ENCODE measurements at regions not wholly inside any gene's neighbourhood (a gene's known extent, or its start where the extent isn't known, plus 50 kb on each side); places are given as distances from the start of the nearest gene placed in this dataset.
"Not testable (repeated sequence)": the region's sequence is repeated elsewhere in the genome, so short reads cannot be mapped to it uniquely, and the experiment has no call there.

DNA sequence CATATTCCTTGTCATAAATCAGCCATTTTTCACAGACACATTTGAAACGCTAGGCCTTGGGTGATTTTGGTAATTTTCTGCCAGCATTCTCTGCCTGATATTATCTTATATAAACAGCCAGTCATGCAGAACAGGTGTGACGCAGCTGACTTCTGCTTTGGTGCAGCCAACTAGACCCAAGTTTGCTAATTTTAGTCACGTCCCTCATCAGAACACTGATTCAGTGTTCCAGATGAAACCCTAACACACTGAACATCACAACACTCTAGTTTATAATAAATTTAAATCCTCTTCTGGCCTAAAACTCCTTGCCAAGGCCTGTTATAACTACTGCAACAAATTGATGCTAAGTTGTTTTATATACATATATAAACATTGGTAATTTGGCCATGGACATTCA, 386.1 kb downstream of the SEC23A start:
- DNase-seq: peak; percentile 18 to 52 (median 39)

DNA sequence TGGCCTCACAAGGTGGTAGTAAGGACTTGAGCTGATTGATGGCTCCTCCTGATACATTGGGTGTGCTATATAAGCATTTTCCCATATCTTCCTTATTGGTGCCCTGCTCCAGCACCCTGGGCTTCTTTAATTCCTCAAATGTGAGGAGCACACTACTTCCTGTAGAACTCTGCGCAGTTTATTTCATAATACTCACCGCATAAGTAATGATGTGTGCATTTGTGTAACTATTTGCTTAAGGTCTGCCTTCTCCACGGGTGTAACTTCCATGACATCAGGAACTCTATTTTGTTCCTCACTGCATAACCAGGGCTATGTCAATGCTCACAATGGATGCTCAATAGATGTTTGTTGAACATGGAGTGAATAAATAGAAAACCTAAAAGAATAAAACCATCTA, 392.2 kb downstream of the SEC23A start:
- DNase-seq: no peak

DNA sequence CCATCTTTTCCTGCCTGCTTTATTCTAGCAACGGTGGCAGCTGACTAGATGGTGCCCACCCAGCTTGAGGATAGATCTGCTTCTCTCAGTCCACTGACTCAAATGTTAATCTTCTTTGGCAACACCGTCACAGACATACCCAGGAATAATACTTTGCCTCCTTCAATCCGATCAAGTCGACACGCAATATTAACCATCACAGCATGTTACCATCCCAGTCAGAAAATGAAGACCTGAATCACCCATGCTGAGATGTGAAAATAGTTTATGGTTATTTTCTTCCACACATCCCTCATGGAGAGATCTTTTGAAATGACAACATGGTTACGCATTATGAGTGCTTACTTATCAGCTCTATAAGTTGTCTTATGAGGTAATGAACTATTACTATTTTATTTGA, 392.8 kb downstream of the SEC23A start:
- no peak for DNase-seq

DNA sequence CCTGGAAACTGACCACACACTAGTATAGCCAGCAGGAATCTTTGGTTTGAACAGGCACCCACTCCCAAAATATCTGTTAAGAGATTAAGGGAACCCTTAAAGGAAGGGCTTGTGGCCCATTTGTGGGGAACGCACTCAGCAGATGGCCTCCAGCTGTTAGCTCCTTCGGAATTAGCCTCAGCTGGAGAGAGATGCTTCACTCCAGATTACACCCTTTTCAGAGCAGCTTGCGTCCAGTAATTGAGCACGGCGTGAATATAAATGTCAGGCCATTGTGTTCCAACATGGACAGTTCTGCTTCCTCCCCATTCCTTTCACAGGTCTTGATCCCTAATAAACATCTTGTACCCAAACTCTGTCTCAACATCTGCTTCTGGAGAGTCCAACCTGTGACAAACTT, 397.8 kb downstream of the SEC23A start:
- DNase-seq: no peak

DNA sequence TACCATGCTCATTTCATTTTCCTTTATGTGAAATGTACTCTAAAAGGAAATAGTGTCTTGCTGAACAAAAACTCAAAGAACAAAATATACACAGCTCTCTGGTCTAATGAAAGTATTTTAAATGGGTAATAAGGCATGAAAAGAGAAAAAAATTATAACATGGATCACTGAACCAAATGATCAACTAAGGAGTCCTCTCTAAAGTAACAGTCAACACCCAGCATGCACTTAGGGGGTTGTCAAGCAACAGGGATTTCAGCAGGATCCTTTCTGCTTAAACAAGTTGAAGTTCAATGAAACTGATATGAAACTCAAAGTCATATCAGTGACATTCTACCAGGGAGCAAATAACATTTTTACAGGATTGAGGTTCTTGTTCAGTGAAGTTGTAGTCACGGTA, 398.8 kb downstream of the SEC23A start:
- DNase-seq: no peak

DNA sequence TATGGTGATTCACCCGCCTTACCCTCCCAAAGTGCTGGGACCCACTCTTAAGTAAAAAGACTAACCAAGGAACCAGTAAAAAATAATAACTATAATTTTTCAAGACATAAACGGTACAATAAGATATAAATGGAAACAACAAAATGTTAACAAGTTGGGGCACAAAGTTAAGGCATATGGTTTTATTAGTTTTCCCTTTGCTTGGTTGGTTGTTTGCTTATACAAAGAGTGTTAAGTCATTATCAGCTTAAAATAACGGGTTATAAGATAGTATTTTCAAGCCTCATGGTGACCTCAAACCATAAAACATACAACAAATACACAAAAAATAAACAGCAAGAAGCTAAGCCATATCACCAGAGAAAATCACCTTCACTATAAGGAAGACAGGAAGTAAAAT, 406.1 kb downstream of the SEC23A start:
- DNase-seq: no peak

DNA sequence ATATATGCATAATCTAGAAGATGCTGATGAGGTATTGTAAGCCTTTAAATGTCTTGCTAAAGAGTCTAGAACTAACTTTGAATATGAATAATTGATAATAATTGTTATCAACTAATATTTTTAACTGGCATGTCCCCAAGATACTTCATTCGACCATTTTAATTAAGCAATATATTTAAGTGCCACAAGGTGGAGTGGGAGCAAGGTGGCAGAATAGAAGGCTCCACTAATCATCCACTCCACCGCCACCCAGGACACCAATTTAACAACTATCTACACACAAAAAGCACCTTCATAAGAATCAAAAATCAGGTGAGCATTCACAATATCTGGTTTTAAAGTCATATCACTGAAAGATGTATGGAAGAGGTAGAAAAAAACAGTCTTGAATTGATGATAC, 409.6 kb downstream of the SEC23A start:
- no peak for DNase-seq

DNA sequence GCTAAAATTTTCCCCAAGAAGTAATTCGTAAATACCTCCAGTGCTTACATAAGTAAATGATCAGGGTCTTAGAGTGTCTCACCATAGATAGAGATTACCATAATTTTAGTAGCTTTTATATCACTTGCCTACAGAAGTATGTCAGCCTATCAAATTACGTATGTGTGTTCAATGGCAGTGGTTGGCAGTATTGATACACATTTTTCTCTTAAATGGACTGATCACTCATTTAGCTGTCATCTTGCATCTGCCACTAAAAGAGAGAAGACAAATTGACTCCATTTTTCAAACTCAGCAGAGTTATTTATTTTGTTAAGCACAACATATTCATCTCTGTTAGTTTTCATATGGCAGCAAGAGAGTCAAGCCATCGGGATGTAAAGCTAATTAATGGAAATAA, 413.1 kb upstream of the CLEC14A start:
- no peak for DNase-seq

DNA sequence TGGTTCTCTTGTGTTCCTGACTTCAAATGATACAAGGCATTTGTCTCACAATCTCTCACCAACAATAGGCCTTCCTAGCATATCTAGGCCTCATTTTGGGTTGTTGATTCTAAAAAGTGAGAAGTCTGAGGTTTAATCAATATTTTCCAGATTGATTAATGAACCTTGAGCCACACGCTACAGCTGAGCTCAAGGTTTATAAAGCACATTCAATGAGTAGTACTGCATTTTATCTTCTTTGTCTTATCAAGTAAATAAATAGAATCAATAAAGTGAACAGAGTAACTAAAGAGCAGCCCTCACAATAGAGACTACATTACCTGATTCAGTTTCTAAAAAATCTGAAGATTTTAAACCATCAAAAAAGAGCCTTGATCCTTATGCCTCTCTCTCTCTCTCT, 407.5 kb upstream of the CLEC14A start:
- no peak for DNase-seq

DNA sequence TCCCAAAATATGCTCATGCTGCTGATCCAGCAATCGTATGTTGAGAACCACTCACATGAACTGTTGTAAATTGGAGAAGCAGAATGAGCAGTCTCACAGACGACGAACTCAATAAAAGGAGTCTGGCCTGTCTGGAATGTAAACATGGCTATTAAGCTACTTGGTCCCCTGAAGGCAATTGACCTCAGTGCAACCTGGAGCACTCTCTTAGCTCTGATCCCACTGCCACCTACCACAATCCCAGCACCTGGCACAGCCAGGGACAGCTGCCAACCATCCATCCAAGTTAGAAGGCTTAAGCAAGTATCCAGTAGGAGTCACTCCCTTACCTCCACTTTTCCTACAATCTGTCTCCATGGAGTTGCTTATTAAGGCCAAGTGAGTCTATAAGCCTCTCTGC, 406.9 kb upstream of the CLEC14A start:
- DNase-seq: no peak

DNA sequence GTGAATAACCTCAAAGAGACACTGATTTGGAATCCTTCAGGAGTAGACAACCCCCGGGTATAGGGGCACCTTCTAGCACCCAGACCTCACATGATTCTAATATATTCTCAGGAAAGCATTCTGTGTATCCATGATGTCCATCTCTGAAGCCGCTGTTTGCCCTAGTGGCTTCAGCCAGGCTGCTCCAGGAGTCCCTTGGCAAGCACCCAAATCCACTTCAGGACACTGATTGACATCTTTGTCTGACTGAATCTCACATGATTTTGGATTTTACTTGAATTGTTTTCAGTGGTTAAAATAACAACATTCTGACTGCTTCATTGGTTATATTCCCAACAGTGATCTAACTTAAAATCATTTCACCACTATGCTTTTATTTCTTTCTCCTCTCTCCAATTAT, 390.5 kb upstream of the CLEC14A start:
- DNase-seq: no peak

DNA sequence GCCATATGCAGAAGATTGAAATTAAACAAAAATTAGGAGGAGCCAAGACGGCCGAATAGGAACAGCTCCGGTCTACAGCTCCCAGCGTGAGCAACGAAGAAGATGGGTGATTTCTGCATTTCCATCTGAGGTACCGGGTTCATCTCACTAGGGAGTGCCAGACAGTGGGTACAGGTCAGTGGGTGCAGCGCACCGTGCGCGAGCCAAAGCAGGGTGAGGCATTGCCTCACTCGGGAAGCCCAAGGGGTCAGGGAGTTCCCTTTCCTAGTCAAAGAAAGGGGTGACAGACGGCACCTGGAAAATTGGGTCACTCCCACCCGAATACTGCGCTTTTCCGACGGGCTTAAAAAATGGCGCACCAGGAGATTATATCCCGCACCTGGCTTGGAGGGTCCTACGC, 379.0 kb upstream of the CLEC14A start:
- not testable (repeated sequence) for DNase-seq

DNA sequence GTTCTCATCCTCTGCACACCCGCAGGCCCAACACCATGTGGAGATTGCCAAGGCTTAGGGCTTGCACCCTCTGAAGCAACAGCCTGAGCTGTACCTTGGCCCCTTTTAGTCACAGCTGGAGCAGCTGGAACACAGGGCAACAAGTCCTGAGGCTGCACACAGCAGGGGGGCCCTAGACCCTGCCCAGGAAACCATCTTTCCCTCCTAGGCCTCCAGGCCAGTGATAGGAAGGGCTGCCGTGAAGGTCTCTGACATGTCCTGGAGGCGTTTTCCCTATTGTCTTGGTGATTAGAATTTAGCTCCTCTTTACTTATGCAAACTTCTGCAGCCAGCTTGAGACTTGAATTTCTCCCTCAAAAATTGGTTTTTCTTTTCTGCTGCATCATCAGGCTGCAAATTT, 373.5 kb upstream of the CLEC14A start:
- no peak for DNase-seq

DNA sequence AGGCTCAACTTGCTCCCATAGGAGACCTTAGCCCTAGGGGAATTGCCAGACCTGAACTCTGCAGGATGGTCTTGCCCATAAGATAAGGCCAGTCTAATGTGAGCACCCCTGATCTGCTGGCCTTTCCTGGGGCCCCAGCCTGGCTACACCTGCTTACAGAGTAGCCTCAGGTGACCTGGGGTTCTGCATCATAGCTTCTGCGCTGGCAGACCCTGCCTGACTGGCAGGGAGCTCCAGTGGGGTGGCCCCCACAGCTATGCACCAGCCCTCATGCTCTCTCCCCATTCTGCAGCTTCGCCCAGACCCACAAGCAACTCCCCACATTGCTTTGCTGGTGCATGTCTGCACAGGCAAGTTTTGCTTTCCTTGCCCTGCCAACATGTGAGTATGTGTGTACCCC, 371.3 kb upstream of the CLEC14A start:
- no peak for DNase-seq

DNA sequence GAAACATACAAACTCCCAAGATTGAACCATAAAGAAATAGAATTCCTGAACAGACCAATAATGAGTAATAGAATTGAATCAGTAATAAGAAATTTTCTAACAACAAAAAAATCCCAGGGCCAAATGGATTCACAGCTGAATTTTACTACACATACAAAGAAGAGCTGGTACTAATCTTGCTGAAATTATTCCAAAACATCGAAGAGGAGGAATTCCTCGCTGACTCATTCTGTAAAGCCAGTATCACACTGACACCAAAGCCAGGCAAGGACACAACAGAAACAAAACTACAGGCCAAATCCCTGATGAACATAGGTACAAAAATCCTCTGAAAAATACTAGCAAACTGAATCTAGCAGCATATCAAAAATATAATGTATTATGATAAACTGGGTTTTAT, 367.8 kb upstream of the CLEC14A start:
- DNase-seq: no peak

DNA sequence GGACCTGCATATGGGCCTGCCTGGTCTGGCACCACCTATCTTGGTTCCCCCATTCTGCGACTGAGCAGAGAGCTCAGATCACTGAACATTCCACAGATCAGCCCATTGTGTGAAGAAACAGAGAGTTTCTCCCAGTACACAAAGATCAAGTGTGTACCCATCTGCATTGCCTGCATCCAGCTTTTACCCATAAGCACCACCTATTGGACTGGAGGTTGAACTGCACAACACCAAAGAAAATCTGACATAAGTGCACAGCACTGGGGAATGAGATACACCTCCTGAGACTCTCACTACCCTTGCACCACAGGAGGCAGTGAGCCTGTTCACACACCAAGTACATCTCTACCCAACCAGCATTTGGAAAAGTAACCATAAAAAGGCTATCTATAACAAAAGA, 362.6 kb upstream of the CLEC14A start:
- DNase-seq: no peak

DNA sequence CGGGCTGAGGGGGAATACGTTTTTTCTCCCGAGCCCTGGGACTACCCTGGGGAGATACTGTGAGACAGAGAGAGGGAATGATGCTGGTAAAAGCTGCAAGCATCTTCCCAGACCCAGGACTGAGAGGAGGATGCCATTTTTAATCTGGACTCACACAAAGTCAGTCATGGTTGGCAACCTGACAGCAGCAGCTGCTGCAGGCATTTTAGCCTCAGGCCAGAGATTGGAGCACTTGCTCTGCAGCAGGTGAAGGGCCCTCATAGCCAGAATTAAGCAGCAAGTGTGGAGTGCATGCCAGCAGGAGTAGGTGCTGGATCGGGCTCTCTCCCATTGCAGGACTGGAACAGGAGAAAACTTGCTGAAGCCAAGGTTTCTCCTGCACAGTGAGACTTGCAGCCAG, 361.1 kb upstream of the CLEC14A start:
- DNase-seq: peak; percentile 49 to 61 (median 59)

DNA sequence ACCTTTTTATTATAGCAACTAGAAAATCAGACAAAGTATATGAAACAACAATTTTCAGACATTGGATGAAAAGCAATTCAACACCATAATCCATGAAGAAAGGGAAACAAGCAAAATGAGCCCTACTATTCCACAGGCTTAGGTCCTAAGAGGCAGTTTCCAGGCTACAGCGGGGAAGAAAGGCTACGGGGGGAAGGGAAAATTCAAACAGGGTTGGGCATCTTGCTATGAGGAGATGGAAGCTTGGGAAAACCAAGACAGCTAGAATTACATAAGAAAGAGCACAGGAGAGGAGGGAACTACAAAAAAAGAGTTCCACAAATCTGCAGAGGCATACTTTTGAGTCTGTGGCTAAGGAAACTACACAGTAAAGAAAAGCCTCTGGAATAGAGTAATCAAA, 356.0 kb upstream of the CLEC14A start:
- DNase-seq: no peak

DNA sequence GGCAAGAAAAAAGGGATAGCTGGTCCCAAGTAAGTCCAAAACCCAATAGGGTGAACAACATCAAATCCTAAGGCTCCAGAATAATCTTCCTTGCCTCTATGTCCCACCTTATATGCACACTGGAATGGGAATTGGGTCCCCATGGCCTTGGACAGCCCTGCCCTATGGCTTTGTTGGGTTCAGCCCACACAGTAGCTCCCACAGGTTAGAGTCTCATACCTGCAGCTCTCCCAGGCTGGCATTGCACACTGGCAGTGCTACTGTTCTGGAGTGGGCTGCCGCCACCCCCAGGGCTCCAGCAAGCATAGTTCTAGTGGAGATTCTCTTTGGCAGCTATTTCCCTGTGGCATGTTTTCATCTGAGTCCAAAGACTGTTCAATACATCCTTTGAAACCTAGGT, 352.4 kb upstream of the CLEC14A start:
- DNase-seq: no peak

DNA sequence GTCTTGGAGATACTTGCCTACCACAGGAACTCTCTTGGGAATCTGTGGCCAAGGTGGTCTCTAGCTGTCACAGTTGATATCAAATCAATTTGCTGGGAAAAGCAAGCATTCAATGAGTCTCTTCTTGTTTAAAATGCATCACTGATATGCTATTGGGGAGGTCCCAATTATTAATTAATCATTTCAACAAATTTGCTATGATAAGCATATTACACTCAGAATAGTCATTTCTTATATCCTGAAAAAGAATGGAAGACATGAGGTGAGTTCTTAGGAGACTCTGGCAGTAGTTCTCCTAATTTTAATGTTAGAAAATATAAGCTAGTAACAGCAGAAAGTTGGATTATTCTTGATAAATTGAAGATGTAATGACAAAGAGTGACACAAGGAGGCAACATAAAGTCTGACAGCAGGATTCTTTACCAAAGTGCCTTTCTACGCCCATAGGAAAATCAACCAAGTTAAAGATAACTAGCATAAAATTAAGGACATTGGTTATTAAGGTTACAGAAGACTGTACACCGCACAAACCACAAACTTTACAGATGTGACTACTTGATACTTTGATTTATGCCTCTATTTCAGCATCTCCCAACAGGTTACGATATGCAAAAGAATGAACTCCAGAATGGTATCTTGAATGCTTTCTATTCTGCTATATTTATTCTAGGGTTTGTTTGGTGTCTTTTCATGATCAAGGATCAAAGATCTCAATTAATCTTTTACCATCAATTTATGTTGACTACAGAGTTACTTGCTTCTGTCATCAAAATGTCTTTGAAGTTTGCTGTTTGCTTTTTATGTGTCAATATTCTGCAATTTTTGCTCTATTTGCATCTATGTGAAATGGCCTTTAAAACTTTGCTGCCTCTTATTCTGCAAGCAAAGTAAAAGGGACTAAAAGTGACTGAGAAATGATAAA, 349.6 kb upstream of the CLEC14A start:
- no peak for DNase-seq

DNA sequence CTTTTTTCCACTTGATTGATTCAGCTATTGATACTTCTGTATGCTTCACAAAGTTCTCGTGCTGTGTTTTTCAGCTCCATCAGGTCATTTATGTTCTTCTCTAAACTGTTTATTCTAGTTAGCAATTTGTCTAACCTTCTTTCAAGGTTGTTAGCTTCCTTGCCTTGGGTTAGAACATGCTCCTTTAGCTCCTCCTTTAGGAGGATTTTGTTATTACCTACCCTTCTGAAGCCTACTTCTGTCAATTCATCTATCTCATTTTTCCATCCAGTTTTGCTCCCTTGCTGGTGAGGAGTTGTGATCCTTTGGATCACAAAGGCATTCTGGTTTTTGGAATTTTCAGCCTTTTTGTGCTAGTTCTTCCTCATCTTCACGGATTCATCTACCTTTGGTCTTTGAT, 344.7 kb upstream of the CLEC14A start:
- not testable (repeated sequence) for DNase-seq

DNA sequence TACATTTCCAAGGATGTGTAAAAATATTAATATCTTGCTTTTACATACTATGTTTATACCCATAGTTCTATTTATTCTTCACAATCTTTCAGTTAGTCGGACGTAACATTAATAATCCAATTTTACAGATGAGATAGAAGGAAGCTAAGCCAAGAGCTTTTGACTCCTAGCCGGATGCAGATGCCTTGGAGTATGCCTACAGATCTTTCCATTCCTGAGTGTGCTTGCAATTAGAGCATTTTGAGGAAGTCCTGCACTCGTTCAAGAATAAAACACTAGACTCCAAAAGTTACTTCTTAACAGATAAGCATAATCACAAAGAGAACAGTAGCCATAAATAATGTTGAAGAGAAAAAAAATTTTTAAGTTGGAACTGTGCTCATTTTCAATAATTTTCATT, 337.6 kb upstream of the CLEC14A start:
- DNase-seq: no peak

DNA sequence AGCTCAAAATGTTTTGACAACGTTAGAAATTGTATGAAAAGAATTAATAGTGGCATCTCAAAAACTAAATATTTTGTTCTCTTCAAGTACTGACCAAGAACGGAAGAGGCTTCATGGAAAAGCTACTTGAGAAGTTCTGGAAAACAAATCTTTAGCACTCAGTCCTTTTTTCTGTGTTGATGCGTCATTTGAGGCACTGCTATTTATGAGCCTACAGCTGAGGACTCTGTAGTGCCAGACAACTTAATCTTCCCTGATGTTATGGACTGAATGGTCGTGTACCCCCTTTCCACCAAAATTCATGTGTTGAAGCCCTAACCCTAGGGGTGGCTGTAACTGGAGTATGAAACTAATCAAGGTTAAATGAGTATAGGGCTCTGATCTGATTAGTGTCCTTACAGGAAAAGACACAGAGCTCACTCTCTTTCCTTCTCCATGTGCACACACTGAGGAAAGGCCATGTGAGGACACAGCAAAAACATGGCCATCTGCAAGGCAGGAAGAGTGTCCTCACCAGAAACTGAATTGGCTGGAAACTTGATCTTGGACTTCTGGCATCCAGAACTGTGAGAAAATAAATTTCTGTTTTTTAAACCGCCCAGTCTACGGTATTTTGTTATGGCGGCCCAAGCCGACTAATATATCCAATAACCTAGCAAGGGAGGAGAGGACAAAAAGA, 337.0 kb upstream of the CLEC14A start:
- peak in 2 of 3 donors; percentile 4 to 22 for DNase-seq

Measured in muscle of back (tissue), 3 donors.